Adrenal gland (tissue), 5 donors: ENCODE measurements at regions not wholly inside any gene's neighbourhood (a gene's known extent, or its start where the extent isn't known, plus 50 kb on each side); places are given as distances from the start of the nearest gene placed in this dataset.

ENCODE experiments used
- POLR2A ChIP-seq, 2 donors: fragments of 450-650 bp; IDR thresholded peaks; one replicate each; pipeline ENCODE4 v1.6.1; 2017; ENCODE audit warnings: antibody characterized with exemption in 2 of 2, mild to moderate bottlenecking in 2 of 2, moderate library complexity in 1 of 2
- TF ChIP-seq, protein P1 (sequence below), 6 experiments: fragments of 450-650 bp in 4 of 6; fragments of 200-600 bp in 2 of 6; sonication (generic) in 1 of 6; IDR thresholded peaks; 1 replicate in 5 of 6; 2 replicates in 1 of 6; pipeline versions ENCODE4 v1.5.1 to v1.8.0; 2016 to 2021; ENCODE audit warnings: antibody characterized with exemption in 6 of 6, mild to moderate bottlenecking in 2 of 6, moderate library complexity in 1 of 6
- donor health status: DM: no; HTN: no; CAD: no.

DNA sequence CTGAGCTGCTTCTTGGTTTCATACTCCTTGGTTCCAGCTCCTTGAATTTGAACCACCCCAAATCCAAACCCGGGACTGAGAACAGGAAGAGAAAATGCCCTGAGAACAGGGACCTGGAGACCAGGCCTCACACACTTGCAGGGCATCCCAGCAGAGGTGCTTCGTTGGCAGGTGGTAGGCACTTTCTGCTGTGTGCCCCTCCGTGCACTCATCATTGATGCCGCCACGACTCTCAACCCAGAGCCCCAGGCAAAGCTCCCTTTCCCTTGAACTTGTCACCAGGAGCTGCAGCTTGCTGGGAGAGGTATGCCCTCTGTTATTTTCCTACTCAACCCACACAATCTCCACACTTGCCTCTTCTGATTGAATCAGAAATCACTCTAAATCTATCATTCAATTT, 217.8 kb upstream of the IRX1 start:
- TF ChIP-seq, protein P1, sequence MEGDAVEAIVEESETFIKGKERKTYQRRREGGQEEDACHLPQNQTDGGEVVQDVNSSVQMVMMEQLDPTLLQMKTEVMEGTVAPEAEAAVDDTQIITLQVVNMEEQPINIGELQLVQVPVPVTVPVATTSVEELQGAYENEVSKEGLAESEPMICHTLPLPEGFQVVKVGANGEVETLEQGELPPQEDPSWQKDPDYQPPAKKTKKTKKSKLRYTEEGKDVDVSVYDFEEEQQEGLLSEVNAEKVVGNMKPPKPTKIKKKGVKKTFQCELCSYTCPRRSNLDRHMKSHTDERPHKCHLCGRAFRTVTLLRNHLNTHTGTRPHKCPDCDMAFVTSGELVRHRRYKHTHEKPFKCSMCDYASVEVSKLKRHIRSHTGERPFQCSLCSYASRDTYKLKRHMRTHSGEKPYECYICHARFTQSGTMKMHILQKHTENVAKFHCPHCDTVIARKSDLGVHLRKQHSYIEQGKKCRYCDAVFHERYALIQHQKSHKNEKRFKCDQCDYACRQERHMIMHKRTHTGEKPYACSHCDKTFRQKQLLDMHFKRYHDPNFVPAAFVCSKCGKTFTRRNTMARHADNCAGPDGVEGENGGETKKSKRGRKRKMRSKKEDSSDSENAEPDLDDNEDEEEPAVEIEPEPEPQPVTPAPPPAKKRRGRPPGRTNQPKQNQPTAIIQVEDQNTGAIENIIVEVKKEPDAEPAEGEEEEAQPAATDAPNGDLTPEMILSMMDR (IDR thresholded peaks at IDR 0.05), result no peak
- no peak for TF ChIP-seq POLR2A (IDR thresholded peaks at IDR 0.05)
